Endodermal cell (in vitro differentiated cells): ENCODE measurements at regions not wholly inside any gene's neighbourhood (a gene's known extent, or its start where the extent isn't known, plus 50 kb on each side); places are given as distances from the start of the nearest gene placed in this dataset.

Source experiments
- DNase-seq: peaks from one replicate; pipeline ENCODE4 v3.0.0-alpha.2; 2017
- H3K27ac ChIP-seq: 2 replicates; pipeline ENCODE4 v1.5.1; 2013; ENCODE audit warnings: mild to moderate bottlenecking, low read depth, low read length, moderate library complexity
- H3K27me3 ChIP-seq: 2 replicates; pipeline ENCODE4 v1.6.1; 2013; ENCODE audit warnings: mild to moderate bottlenecking, low read length, moderate library complexity; ENCODE audit not compliant: insufficient read depth, control insufficient read depth, poor library complexity, severe bottlenecking
- H3K36me3 ChIP-seq: 2 replicates; pipeline ENCODE4 v1.7.0; 2013; ENCODE audit warnings: mild to moderate bottlenecking, low read length, moderate library complexity; ENCODE audit not compliant: control insufficient read depth, insufficient read depth
- H3K4me1 ChIP-seq: one replicate; pipeline ENCODE4 v1.7.0; 2013; ENCODE audit warnings: low read length; ENCODE audit not compliant: control insufficient read depth, insufficient read depth
- H3K4me3 ChIP-seq: 2 replicates; pipeline ENCODE4 v1.5.1; 2013; ENCODE audit warnings: mild to moderate bottlenecking, low read length, moderate library complexity
- H3K9ac ChIP-seq: 2 replicates; pipeline ENCODE4 v1.6.1; 2013; ENCODE audit warnings: mild to moderate bottlenecking, low read length, moderate library complexity; ENCODE audit not compliant: poor library complexity, severe bottlenecking; ENCODE audit errors: extremely low read depth
- H3K9me3 ChIP-seq: 2 replicates; pipeline ENCODE4 v1.6.1; 2013; ENCODE audit warnings: mild to moderate bottlenecking, low read length, moderate library complexity; ENCODE audit not compliant: control insufficient read depth
- H3K27ac Mint-ChIP-seq: 2 replicates; pipeline ENCODE4 v1.8.0; 2020; ENCODE audit warnings: mixed read lengths
- H3K27me3 Mint-ChIP-seq: 2 replicates; pipeline ENCODE4 v1.8.0; 2021; ENCODE audit warnings: mild to moderate bottlenecking, mixed read lengths; ENCODE audit not compliant: insufficient read depth
- H3K36me3 Mint-ChIP-seq: 2 replicates; pipeline ENCODE4 v1.8.0; 2020; ENCODE audit warnings: low read depth, mixed read lengths
- H3K4me1 Mint-ChIP-seq: 2 replicates; pipeline ENCODE4 v1.8.0; 2020; ENCODE audit warnings: mixed read lengths
- H3K4me3 Mint-ChIP-seq: 2 replicates; pipeline ENCODE4 v1.8.0; 2020; ENCODE audit warnings: mild to moderate bottlenecking, moderate library complexity, mixed read lengths
- H3K9me3 Mint-ChIP-seq: 2 replicates; pipeline ENCODE4 v1.8.0; 2020; ENCODE audit warnings: mild to moderate bottlenecking, mixed read lengths
- CTCF ChIP-seq: fragments of 200-600 bp; sonication (generic); conservative IDR thresholded peaks from 2 replicates; pipeline ENCODE4 v1.5.0; 2021; ENCODE audit warnings: antibody characterized with exemption, mild to moderate bottlenecking
- WGBS, 2 experiments: methylation state at CpG; one replicate each; pipeline versions ENCODE4 v1.1.5 to v1.1.7; 2013; ENCODE audit warnings: missing lambda C conversion rate in 2 of 2, mixed read lengths in 1 of 2; ENCODE audit not compliant: insufficient coverage in 1 of 2, insufficient read length in 1 of 2; 5-methylcytosine and 5-hydroxymethylcytosine counted together

GRCh38 chr16:5775916-5776315, 678.3 kb upstream of the EEF2KMT start:
- Histone ChIP-seq H3K9me3 (no peaks in the 10 kb centered on the region), H3K27me3 (no peaks in the 10 kb centered on the region), H3K4me3 (no peak overlapping the region), H3K27ac (no peak overlapping the region), H3K4me1 (no peaks in the 10 kb centered on the region), H3K9ac (no peak overlapping the region), H3K36me3 (no peaks in the 10 kb centered on the region)
- no peak overlapping the region for H3K4me3 Mint-ChIP-seq
- no peaks in the 10 kb centered on the region for H3K4me1 Mint-ChIP-seq
- H3K27ac Mint-ChIP-seq, result no peak overlapping the region
- WGBS, 2 experiments, result 89% methylated on average over 5 of the region's 5 CpGs; no CpG with 5 or more reads in 1 of the 2 experiments
- H3K9me3 Mint-ChIP-seq, result no peaks in the 10 kb centered on the region
- no peaks in the 10 kb centered on the region for H3K36me3 Mint-ChIP-seq
- H3K27me3 Mint-ChIP-seq, result no peaks in the 10 kb centered on the region
- no peak for TF ChIP-seq CTCF
- DNase-seq, result no peak

- Histone ChIP-seq H3K4me3 (no peak overlapping the region), H3K27me3 (no peaks in the 10 kb centered on the region), H3K9ac (no peak overlapping the region), H3K9me3 (no peaks in the 10 kb centered on the region), H3K27ac (no peak overlapping the region), H3K36me3 (no peaks in the 10 kb centered on the region), H3K4me1 (no peaks in the 10 kb centered on the region)
- Mint-ChIP-seq H3K9me3 (no peaks in the 10 kb centered on the region), H3K4me1 (no peaks in the 10 kb centered on the region), H3K27me3 (no peaks in the 10 kb centered on the region), H3K36me3 (no peaks in the 10 kb centered on the region), H3K4me3 (no peak overlapping the region), H3K27ac (no peak overlapping the region)
- 89 to 100% methylated on average over 2 of the region's 2 CpGs for WGBS, 2 experiments
- no peak for DNase-seq
- TF ChIP-seq CTCF, result no peak
These were observed 672.5 kb upstream of the EEF2KMT start for GRCh38 chr16:5770118-5770517.

- H3K4me1 ChIP-seq, result no peaks in the 10 kb centered on the region
- H3K4me1 Mint-ChIP-seq, result no peaks in the 10 kb centered on the region
- no peaks in the 10 kb centered on the region for H3K9me3 ChIP-seq
- no peak overlapping the region for H3K27ac Mint-ChIP-seq
- H3K27me3 Mint-ChIP-seq, result no peaks in the 10 kb centered on the region
- DNase-seq, result no peak
- no peak overlapping the region for H3K4me3 Mint-ChIP-seq
- H3K9ac ChIP-seq, result no peak overlapping the region
- no peak overlapping the region for H3K27ac ChIP-seq
- H3K9me3 Mint-ChIP-seq, result no peaks in the 10 kb centered on the region
- H3K36me3 Mint-ChIP-seq, result no peaks in the 10 kb centered on the region
- no peak overlapping the region for H3K4me3 ChIP-seq
- H3K27me3 ChIP-seq, result no peaks in the 10 kb centered on the region
- TF ChIP-seq CTCF, result no peak
- WGBS, 2 experiments, result 91 to 92% methylated on average over 5 of the region's 5 CpGs
- H3K36me3 ChIP-seq, result no peaks in the 10 kb centered on the region
These were observed 671.9 kb upstream of the EEF2KMT start for GRCh38 chr16:5769513-5769912.
